CD4-positive, alpha-beta T cell treated with Interleukin-2 at 100 ng/mL for 4 hours (primary cell): ENCODE measurements at regions not wholly inside any gene's neighbourhood (a gene's known extent, or its start where the extent isn't known, plus 50 kb on each side); places are given as distances from the start of the nearest gene placed in this dataset.
"Not testable (repeated sequence)": the region's sequence is repeated elsewhere in the genome, so short reads cannot be mapped to it uniquely, and the experiment has no call there.

Source experiments
- DNase-seq: peaks from one replicate; pipeline ENCODE4 v3.0.0-alpha.2; 2020; ENCODE audit warnings: low spot score

- not testable (repeated sequence) for DNase-seq
Observed at GRCh38 chr9:103237571-103238109, 242.5 kb downstream of the CYLC2 start.

GRCh38 chr9:103242025-103242424 is 246.9 kb downstream of the CYLC2 start:
- no peak for DNase-seq

GRCh38 chr9:103242486-103242885 is 247.4 kb downstream of the CYLC2 start:
- DNase-seq, result no peak

- DNase-seq, result no peak
Observed at GRCh38 chr9:103243553-103243952, 248.4 kb downstream of the CYLC2 start.

GRCh38 chr9:103245369-103245768 is 250.2 kb downstream of the CYLC2 start:
- no peak for DNase-seq

- no peak for DNase-seq
Observed at GRCh38 chr9:103261951-103262350, 266.8 kb downstream of the CYLC2 start.

GRCh38 chr9:103266064-103266463 is 270.9 kb downstream of the CYLC2 start:
- DNase-seq, result no peak

GRCh38 chr9:103277240-103277639 is 282.1 kb downstream of the CYLC2 start:
- DNase-seq, result no peak

GRCh38 chr9:103281126-103281525 is 286.0 kb downstream of the CYLC2 start:
- no peak for DNase-seq

GRCh38 chr9:103287361-103287760 is 292.2 kb downstream of the CYLC2 start:
- DNase-seq, result no peak

- DNase-seq, result no peak
Observed at GRCh38 chr9:103296189-103296588, 301.1 kb downstream of the CYLC2 start.

GRCh38 chr9:103301051-103301450 is 305.9 kb downstream of the CYLC2 start:
- DNase-seq, result no peak

GRCh38 chr9:103304797-103305196 is 309.7 kb downstream of the CYLC2 start:
- no peak for DNase-seq

- no peak for DNase-seq
Observed at GRCh38 chr9:103319979-103320378, 324.8 kb downstream of the CYLC2 start.

GRCh38 chr9:103323699-103324098 is 328.6 kb downstream of the CYLC2 start:
- DNase-seq, result no peak

GRCh38 chr9:103335461-103335860 is 340.3 kb downstream of the CYLC2 start:
- no peak for DNase-seq

GRCh38 chr9:103355000-103355399 is 359.9 kb downstream of the CYLC2 start:
- no peak for DNase-seq

- DNase-seq, result not testable (repeated sequence)
Observed at GRCh38 chr9:103357980-103358379, 362.8 kb downstream of the CYLC2 start.

GRCh38 chr9:103361906-103362305 is 366.8 kb downstream of the CYLC2 start:
- DNase-seq, result no peak

GRCh38 chr9:103362986-103363385 is 367.9 kb downstream of the CYLC2 start:
- no peak for DNase-seq

GRCh38 chr9:103364753-103365152 is 369.6 kb downstream of the CYLC2 start:
- DNase-seq, result no peak

- no peak for DNase-seq
Observed at GRCh38 chr9:103371152-103371551, 376.0 kb downstream of the CYLC2 start.

GRCh38 chr9:103372828-103373227 is 377.7 kb downstream of the CYLC2 start:
- DNase-seq, result no peak

- no peak for DNase-seq
Observed at GRCh38 chr9:103377667-103378066, 382.5 kb downstream of the CYLC2 start.
